ENCODE measurements at regions not wholly inside any gene's neighbourhood (a gene's known extent, or its start where the extent isn't known, plus 50 kb on each side); places are given as distances from the start of the nearest gene placed in this dataset.

DNA sequence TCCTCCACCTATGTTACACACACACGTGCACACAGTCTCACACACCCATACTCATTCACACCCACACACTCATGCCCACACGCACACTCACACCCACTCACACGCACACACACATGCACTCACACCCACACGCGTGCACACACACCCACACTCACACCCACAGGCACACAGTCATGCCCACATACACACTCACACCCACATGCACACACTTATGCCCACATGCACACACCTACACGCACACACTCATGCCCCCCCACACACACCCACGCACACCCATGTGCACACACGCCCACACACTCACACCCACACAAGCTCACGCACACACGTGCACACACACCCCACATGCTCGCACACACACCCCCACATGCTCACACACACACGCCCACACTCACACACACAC is 140.0 kb downstream of the F11 start:
- TF ChIP-seq, protein P1, sequence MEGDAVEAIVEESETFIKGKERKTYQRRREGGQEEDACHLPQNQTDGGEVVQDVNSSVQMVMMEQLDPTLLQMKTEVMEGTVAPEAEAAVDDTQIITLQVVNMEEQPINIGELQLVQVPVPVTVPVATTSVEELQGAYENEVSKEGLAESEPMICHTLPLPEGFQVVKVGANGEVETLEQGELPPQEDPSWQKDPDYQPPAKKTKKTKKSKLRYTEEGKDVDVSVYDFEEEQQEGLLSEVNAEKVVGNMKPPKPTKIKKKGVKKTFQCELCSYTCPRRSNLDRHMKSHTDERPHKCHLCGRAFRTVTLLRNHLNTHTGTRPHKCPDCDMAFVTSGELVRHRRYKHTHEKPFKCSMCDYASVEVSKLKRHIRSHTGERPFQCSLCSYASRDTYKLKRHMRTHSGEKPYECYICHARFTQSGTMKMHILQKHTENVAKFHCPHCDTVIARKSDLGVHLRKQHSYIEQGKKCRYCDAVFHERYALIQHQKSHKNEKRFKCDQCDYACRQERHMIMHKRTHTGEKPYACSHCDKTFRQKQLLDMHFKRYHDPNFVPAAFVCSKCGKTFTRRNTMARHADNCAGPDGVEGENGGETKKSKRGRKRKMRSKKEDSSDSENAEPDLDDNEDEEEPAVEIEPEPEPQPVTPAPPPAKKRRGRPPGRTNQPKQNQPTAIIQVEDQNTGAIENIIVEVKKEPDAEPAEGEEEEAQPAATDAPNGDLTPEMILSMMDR (conservative IDR thresholded peaks at IDR 0.05; ENCODE audit: low read depth, low read length) = no peak
- TF ChIP-seq RAD21 (IDR thresholded peaks at IDR 0.05; ENCODE audit: low read length) (no peak), CEBPB (IDR thresholded peaks at IDR 0.05; ENCODE audit: low read depth, low read length) (no peak), RCOR1 (IDR thresholded peaks at IDR 0.05; ENCODE audit: insufficient replicate concordance, low read length) (no peak), POLR2A (IDR thresholded peaks at IDR 0.05; ENCODE audit: low read depth, low read length) (no peak), CHD1 (IDR thresholded peaks at IDR 0.05; ENCODE audit: low read depth, low read length) (no peak), SMC3 (IDR thresholded peaks at IDR 0.05; ENCODE audit: low read depth, low read length) (no peak)
